GM19467 (cell line): ENCODE measurements at regions not wholly inside any gene's neighbourhood (a gene's known extent, or its start where the extent isn't known, plus 50 kb on each side); places are given as distances from the start of the nearest gene placed in this dataset.

Source experiments
- ATAC-seq: cut with Tn5 transposase; IDR thresholded peaks from one replicate; pipeline ENCODE4 v1.9.1; 2021; ENCODE audit warnings: mild to moderate bottlenecking, moderate library complexity; ENCODE audit not compliant: unreplicated experiment

GRCh38 chr21:15514073-15514946 lies 215.5 kb upstream of the USP25 start:
- peak; percentile 96 for ATAC-seq

- no peak for ATAC-seq
Observed at GRCh38 chr21:15515908-15516307, 213.9 kb upstream of the USP25 start.

GRCh38 chr21:15517394-15517793 lies 212.4 kb upstream of the USP25 start:
- no peak for ATAC-seq

DNA sequence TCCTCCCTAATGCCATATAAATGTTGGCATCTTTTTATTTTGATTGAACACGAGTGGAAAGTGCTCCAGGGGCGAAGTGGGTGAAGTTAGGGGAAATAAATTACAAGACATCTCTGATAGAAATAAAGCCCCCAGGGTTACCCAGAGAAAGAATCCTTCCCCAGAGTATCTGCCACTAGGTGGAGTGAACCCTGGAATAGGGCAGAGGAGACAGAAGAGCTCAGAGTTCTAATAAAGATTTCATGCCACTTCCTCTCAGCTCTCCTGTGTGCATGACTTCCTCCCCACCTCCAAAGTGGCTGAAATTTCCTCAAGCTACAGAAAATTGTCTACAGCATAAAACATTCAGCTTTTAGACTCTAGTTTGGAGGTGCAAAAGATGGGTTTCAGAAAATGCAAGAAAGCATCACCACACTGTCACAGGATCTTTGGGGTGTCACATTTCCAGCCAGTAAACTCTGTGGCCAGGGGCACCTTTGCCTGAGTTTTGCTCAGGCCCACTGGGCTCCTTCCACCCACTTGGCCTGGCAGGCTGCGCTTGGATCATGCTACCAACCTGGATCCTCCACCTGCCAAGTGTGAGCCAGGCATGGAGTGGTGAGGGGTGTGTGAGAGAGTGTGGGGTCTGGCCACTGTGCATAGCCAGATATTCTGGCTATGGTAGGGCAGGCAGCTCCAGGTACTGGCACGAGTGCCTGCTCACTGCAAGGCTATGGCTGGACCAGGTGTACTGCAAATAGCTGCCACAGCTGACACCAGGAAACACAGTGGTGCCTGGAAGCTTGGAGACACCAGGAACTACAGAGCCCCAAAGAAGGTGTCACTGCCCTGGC lies 208.8 kb upstream of the USP25 start:
- ATAC-seq: no peak

DNA sequence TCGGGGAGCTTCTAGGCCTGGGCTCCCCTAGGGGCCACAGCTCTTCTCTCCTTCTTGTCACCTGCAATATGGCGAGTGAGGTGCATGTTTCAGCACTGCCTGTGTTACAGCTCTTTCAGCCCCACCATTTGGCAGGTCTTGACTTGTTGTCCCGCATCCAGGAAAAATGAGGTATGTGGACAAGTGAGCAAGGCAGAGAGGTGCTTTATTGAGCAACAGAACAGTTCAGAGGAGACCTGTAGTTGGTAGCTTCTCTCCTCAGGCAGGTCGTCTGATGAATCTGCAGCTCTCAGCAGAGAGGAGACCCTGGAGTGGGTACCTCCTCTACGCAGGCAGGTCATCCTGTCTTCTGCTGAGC lies 208.2 kb upstream of the USP25 start:
- no peak for ATAC-seq

GRCh38 chr21:15522148-15522547 lies 207.6 kb upstream of the USP25 start:
- no peak for ATAC-seq

DNA sequence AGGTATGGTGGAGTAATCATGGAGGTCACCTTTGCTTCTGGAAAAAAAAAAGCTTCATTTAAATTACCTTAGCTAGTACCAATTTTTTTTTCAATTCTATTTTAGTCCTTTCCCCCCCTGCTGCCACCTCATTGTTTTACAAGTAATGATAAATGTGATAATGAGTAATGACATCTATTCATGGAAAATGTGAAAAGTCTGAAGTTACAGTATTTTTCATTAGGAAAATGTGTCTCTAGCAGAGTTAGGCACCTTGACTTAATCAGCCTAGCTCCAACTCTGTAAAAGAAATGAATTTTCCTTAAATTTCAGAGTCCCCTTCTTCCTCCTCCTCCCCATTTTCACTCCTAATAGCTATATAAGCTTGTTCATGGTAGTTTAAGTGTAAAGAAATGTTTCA lies 204.9 kb upstream of the USP25 start:
- ATAC-seq: no peak

DNA sequence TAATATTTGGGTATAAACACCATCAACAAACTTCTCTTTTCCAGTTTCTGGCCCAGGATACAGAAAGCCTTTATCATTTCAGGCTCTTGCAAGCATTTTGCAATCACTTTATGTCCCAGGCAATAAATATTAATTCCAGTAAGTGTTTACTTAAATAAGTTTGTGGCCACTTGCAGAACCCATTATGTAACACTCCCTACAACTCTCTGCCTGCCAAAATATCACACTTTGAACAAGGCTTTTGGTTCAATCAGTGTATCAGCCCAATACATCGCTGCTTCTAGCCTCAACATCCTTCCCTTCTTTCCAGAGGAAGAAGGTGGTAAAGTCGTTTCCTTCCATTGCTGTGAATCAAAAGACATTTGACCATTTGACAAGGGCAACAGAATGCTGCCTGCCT lies 203.0 kb upstream of the USP25 start:
- no peak for ATAC-seq

GRCh38 chr21:15528346-15528745 lies 201.4 kb upstream of the USP25 start:
- no peak for ATAC-seq

GRCh38 chr21:15531986-15532385 lies 197.8 kb upstream of the USP25 start:
- ATAC-seq: no peak

DNA sequence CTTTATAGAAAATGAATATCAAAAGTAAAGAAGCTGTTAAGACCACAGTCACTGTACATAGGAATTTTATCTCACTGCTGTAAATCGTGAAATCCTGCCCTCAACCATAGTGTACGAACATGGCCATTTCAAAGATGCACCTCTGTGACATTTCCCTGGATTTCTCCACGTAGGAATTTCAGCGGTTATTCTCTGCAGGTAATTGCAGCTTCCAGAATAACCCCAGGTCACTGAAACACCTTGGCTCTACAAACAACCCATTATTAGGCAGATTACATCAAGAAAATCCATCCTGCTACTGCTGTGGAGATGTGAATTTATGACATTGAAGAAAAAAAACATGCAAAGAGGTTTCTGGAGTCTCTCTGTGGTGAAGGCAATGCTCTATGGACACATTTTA lies 196.2 kb upstream of the USP25 start:
- no peak for ATAC-seq

DNA sequence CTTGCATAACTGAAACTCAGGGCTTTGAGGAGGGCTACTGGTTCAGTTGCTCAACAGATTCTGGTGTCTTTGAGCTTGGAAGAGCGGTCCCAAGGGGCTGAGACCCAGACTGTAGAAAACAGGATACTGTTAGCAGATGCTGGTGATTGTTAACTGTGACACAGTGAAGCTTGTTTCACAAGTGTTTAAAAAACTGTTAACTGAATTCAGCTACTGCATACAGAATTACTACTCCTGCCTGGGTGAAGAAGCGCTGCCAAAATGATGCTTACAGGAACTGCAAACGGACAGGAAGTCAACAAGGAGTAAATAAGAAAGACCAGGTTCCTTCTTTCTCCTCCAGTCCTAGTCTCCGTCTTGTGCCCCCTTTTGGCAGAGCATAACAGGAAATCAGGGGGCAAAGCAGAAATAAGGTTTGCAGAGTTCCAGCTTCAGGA lies 195.3 kb upstream of the USP25 start:
- no peak for ATAC-seq

DNA sequence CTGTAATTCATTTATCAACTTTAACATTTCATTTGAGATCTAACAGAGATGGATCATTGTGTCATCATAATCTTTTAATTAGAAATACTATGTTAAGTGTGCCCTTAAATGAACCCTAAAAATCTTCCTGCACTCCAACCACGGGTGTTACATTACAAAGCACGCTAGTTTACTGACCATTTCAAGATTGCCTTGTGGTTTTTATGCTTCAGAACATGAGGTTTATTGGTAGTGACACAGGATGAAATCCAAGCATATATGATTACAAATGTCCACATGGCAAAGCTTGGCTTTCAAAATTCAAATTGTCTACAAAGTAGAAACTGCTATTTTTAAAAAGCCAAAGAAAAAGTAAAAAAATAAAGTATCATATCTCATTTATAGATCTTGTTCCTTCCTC lies 190.4 kb upstream of the USP25 start:
- ATAC-seq: no peak

DNA sequence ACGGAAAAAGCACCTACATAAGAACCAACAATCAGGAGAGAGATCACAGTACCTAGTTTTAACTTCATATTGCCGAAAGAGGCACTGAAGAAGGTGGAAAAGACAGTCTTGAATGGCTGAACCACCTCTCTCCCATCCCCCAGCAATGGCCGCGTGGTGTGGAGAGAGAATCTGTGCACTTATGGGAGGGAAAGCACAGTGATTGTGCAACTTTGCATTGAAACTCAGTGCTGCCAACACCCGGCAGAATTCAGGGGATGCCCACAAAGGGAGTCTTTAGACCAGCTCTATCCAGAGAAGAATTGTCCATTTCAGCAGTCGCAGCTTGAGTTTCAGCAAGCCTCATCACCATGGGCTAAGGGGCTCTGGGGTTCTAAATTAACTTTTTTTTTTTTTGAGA lies 186.3 kb upstream of the USP25 start:
- no peak for ATAC-seq

DNA sequence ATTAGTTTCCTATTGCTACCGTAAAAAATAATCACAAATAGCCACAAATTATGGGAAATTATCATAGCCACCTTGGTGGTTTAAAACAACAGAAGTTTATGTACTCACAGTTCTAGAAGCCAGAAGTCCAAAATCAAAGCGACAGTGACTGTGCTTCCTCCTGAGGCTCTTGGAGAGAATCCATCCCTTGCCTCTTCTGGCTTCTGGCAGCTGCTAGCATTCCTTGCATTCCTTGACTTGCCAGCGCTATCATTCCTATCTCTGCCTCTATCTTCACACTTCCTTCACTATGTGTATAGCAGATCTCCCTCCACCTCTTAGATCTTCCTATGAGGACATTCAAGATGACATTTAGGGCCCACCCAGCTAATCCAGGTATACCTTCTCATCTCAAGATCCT lies 180.1 kb upstream of the USP25 start:
- no peak for ATAC-seq

DNA sequence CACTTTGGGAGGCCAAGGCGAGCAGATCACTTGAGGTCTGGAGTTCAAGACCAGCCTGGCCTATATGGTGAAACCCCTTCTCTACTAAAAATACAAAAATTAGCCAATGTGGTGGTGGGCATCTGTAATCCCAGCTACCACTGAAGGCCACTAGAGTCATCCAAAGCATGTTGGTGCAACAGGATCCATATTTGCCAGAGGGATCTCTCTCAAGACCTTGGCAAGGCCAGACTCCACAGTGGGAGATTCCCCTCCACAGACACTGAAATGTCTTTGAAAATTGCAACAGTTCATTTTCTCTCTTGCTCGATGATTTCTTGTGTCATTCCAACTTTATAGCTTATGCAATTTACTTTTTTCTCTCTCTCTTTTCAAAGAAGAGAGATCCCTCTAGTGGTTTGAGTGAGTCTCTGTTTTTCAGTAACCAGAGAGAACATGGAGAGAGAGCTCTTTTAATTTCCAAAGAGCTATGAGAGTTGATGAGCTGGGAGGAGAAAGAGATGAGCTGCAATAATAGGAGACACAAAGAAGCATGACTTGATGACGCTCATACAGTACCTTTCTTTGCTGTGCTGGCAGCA lies 176.8 kb upstream of the USP25 start:
- no peak for ATAC-seq

- no peak for ATAC-seq
Observed at GRCh38 chr21:15557925-15558324, 171.9 kb upstream of the USP25 start.

- no peak for ATAC-seq
Observed at GRCh38 chr21:15558884-15559283, 170.9 kb upstream of the USP25 start.

- no peak for ATAC-seq
Observed at GRCh38 chr21:15559660-15560059, 170.1 kb upstream of the USP25 start.

DNA sequence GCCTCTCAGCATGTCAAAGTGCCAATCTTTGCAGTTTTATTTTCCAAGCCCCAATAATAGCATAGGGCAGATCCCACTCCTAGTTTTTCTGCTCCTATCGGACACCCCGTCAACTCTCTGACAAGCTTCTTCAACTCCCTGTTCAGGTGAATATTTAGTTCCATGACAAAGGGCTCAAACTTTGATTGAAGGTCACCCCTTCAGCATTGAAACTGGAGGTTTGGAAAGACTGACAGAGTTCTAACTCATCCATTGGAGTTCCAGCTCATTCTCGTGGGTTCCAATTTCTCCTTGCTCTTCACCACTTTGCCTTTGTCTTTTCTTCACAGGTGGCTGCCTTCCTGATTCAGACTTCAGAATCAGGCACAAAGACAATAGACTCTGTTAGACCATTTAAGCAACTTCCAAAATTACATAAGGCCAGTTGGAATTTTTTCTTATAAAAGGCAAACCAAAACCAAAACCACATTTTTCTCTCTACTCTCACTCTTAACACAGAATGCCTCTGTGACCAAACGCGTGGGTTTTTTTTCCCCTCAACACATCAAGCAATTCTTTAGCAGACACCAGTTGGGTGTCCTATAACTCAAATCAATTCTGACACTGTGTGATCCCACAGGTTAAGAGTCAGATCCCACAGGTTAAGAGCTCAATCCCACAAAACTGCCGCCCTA lies 169.3 kb upstream of the USP25 start:
- no peak for ATAC-seq

DNA sequence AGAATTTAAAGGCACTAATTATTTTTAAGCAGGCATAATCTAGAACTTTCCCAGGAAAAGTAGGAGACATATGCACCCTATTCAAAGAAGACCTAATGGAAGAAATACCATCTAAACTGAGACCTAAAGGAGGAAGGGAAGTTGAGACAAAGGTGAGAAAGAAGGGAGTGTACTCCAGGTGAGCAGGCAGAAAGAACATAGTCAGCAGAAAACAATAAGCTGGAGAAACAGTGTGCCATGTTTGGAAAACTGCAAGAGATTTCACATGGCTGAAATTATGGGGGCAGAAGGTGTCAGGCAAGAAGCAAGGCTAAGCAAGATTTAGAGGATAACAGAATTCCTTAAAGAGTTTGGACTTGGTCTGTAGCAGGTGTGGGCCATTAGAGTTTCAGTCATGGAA lies 167.0 kb upstream of the USP25 start:
- ATAC-seq: no peak
